Effector CD8-positive, alpha-beta T cell (primary cell): ENCODE measurements at regions not wholly inside any gene's neighbourhood (a gene's known extent, or its start where the extent isn't known, plus 50 kb on each side); places are given as distances from the start of the nearest gene placed in this dataset.

Source experiments
- DNase-seq: peaks from one replicate; lab custom pipeline; 2025; lab: John Stamatoyannopoulos, UW

DNA sequence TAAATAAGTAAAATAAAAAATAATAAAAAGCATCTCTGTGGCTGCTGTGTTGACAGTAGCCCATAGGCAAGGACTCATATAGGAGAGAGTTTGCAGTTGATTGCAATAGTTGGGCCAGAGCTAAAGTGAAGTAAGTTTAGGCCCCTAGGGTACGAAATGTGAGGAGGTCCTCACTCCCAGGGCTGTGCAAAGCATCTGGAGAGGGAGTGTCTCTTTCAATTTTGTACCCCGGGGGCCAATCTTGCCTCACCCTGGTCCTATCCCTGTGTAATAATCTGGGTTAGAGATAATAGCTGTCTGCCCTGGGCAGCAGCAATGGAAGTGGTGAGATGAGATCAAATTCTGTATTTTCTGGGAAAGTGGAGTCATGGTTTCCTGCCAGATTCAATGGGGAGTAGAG is 365.7 kb downstream of the GATA3 start:
- no peak for DNase-seq

DNA sequence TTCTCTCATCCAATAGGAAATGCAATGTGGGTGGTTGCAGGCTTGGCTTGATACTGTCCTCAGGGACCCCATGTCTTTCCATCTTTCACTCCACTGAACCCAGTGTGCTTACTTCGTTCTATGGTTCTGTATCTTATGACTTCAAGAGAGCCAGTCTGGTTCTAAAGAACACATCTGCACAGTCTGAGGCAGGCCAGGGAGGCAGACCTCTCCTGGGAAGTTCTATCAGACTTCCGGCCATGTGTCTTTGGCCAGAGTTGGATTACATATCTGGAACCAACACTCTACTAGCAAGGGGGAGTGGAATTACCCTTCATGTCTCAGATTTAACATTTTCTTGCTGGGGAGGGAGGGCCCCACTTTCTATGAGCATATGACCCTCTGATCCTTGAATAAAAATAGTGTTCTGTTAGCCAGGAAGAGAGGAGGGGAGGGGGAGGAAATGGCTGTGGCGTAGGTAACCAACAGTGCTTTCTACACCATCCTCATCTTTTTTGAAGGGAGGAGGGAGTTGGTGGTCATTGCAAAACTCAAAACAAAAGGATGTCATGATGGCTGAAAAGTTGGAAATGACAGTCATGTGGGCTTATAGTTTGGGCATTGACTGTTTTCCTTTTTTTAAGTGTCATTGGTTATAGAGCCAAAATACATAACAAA is 370.2 kb downstream of the GATA3 start:
- DNase-seq, result no peak

DNA sequence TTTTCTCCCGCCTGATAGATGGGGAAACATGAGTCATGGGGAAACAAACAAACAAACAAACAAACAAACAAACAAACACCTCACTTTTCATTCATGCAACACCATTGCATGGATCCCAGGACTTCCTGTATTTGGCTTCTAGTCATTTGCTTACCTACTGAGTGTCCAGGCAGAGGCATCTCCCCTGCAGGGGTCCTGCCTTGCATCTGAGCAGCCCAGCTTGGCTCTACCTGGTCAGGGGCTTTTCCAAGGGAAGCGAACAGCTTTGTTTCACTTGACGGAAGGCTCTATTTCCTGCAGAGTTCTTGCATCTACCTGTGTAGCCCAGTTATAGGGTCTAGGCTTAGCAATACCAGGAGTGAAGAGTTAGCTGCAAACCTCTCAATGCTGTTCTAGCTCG is 374.2 kb downstream of the GATA3 start:
- no peak for DNase-seq

DNA sequence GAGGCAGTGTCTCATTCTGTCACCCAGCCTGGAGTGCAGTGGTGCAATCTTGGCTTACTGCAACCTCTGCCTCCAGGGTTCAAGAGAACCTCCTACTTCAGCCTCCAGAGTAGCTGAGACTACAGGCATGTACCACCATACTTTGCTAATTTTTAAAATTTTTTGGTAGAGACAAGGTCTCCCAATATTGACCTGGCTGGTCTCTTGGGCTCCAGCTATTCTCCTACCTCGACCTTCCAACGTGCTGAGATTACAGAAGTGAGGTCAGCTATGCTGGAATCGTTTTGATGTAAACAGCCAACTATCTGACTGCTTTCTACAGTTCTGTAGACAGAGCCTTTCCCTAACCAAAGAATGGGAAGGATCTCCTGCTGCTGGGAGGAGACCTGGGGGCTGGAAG is 375.8 kb downstream of the GATA3 start:
- no peak for DNase-seq

DNA sequence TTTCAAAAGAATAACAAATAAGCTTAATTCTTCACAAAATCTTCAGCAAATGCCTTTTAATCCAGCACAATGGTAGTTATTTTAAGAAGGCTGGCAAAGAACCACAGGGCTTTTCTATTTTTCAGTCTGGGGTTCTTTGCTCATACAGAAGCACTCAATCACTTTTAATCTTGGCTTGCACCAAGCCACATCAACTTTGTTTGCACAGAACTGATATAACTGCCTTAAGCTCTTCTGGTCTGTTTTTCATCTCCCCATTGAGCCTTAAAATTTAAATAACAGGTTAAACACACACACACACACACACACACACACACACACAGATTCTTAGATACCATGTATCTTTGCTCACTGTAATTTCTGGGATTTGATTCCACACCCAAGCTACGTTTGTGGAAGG is 377.0 kb downstream of the GATA3 start:
- DNase-seq, result no peak

DNA sequence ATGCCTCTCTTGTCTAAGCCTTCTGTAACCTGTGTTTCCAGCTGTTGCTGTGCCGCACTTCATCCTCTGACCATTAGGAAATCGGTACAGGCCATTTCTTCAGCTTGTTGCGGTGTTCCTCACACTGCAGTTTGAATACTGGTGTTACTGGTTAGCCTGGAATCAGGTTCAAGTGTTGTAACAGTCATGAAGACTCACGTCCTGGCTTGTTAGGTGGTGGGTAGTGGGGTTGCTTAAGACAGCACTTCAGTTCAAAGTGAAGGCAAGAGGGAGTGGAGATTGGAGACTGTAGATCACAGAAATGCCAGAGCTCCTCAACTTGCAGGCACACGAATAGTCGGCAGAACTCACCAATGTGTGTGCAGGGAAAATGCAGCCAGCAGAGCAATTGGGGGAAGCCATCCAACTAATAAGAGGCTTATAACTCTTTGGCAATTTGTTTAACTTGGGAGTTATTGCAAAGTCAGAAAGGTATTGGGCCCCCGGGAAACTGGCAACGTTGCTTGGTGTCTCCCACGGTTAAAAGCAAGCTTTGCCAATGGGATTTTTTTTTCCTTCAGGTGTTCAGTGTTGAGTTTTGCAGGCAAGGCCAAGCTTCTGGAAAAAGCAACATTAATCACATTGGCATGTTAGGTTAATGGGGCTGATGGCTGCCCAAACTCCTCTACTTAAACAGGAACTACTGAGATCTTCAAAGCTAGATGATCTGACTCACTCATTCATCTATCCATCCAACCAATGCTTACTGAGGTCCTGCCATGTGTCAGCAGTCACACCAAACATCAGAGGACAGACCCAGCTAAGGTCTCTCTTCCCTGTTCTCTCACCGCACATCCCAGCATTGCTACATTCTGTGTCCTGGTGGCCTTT is 380.9 kb downstream of the GATA3 start:
- DNase-seq, result no peak

DNA sequence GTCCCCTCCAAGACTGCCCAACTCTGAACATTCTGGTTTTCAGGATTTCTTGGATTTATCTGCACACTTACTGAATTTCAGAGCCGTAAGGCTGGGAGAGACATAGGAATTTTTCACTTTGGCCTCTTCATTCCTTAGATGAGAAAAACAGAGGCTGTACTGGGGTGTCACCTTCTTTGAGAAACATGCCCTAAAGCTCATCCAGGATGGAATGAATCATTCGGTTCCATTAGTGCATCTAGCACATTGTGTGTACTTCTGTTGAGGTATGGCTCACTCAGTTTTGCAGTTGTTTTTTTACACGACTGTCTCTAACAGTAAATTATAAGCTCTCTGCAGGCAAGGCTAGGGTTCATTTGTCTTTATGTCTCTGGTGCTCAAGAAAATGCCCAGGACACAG is 383.4 kb downstream of the GATA3 start:
- DNase-seq, result no peak

DNA sequence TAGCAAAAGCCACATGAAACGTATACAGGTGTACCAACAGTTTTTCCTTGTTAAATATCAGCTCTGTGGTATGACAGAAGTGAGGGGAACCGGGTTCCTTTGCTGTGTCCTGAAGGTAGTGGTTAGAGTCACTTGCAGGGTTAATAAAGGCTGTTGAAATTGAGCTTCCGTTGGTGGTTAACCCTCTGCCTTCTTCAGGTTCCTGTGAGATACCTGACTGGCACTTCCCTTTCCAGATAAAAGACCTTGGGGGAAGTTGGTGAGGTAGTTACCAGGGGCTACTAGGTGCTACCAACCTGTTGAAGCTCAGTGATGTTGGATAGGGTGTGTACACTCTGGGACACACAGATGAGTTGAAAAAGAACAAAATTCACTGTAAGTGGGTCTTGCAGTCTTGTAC is 384.1 kb downstream of the GATA3 start:
- no peak for DNase-seq

DNA sequence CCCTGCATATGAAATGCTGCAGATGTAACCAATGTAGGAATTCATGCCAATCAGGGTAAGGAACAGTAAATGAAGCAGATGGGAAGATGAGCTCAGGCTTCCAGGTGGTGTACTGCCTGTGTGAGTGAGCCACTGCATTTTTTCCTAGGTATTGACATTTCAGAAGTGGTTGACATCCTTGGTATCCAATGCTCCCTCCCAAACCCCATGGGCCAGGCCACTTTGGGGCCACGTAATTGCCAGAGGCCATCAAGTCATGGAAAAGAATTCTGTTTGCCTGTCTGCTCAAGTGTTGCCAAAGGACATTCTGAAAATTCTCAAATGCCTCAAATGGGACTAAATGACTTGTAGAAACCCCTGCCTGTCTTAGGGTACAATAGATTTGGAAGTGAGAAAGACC is 384.6 kb downstream of the GATA3 start:
- no peak for DNase-seq

DNA sequence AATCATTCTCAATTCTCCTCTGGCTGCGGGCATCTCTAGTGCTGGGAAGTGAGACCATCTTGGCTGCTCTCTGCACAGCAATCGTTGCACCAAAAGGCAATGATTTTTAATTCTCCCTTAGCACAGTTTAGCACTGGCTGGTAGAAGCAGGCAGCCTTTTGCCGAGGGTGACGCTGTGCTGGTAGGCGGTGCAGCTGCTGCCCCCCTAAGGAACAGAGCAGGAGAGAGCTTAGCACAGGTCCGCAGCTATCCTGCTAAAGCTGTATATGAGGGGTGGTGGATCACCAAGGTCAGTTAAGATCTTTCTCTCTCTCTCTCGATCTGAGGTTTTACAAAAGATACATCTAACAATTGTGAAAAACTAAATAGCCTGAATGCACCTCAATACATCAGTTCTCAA is 390.1 kb downstream of the GATA3 start:
- peak; percentile 11 for DNase-seq

DNA sequence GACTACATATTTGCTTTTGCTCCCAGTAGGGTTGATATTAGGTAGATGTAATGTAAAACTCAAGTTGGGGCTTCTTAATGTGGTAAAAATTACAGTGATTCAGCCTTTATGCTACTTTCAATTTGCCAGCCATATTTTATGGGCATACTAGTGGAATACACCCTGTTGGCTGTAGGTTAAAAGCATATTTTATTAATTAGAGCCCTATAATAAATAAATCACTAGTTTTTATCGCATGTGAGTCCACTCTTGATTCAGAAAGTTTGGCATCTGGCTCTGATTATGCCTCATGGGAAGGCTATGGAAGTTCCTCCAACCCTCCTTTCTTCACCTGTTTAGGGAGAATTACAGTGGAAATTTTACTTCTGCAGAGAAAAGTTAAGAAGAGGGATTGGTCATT is 390.9 kb downstream of the GATA3 start:
- DNase-seq, result no peak

DNA sequence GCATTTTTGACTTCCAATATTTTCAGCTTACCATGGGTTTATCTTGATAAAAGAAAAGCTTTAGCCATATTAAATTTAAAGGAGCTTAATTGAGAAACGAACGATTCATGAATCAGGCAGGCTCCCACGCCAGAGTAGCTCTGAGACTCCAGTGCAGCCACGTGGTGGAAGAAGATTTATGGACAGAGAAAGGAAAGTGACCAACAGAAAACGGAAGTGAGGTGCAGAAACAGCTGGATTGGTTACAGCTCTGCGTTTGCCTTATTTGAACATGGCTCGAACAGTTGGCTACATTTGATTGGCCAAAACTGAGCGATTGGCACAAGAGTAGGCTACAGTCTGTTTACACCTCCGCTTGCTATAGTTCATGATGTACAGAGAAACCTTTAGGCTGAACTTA is 395.4 kb downstream of the GATA3 start:
- DNase-seq, result no peak

DNA sequence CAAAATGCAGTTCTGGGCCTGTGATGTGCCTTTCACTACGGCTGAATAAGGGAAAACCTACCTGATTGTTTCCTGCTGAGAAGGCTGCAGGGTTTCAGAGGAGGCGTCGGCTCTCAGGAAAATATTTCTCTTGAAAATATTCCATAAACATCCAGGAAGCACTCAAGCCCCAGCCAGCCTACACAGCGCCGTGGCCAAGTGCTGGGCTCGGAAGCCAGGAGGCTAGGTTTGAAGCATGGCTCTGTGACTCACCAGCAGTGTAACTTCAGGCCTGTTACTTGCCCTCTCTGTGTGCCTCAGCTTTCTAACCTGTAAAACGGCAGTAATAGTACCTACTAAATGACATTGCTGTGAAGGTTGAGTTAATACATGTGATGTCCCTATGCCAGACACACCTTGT is 399.1 kb downstream of the GATA3 start:
- DNase-seq, result no peak

DNA sequence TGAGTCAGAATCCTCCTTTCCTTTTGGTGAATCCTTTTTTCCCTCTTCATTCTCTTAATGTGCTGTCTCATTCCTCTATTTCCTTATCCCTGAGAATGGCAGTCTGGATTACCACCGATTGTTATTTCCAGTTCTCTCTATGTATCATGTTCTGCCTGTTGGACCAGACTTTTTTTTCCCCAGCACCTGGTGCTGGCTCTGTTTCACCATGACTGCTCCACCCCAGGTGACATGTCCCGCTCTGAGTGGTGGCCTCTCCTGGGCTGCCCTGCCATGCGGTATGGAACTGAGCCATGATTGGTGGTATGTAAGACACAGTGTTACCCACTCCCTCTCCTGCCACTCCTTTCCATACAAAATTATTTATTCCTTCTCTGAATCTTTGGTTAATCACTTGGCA is 399.9 kb downstream of the GATA3 start:
- no peak for DNase-seq

DNA sequence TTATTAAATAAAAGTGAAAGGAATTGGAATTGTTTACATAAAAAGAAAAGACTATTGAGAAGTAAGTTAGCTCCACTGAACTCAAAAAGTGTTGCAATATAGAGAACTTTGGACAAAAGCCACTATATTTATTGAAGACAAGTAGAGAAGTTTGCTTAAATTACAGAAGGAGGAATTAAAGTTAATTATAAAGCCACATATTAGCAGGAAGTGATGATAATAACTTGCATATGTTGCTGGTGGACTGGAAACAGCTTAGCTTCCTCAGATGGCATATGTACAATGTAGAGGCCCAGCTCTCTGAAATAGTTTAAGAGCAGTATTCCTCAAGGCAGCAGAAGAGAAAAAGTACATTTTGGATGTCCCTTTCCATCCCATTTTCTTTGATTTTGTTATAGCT is 400.7 kb downstream of the GATA3 start:
- no peak for DNase-seq

DNA sequence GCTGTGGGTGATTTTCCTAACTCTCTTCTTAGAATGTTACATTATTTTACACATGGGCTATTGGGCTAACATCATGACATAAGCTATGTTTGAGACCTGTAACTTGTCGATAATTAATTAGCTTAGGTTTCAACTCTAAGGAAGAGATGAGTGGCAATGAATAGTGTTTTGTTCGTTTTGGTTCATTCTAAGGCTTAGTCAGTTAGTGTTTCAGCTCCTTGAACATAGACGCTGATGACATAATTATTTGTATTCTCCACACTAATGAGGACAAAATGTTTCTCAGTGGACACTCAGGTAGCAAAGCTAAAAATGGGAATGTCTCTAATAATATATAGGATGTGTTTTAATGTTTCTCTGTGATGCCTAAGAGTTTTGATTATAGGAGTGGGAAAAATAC is 401.9 kb downstream of the GATA3 start:
- DNase-seq, result no peak

DNA sequence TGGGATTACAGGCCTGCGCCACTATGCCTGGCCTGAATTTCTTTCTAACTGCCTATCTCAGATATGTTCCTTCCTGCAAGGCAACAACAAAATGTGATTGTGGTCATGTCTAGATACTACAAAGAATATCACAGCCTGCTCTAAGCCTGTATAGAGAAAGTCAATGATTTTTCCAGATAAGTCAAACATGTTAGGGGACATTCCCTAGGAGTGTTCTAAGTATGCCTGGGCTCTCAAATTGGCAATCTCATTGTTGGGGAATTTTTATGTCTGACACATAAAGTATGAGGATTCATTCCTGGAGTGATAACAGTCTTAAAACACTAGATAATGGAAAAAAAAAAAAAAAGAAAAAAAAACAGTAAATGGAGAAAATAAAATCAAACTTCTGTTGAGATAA is 406.1 kb downstream of the GATA3 start:
- DNase-seq, result no peak

DNA sequence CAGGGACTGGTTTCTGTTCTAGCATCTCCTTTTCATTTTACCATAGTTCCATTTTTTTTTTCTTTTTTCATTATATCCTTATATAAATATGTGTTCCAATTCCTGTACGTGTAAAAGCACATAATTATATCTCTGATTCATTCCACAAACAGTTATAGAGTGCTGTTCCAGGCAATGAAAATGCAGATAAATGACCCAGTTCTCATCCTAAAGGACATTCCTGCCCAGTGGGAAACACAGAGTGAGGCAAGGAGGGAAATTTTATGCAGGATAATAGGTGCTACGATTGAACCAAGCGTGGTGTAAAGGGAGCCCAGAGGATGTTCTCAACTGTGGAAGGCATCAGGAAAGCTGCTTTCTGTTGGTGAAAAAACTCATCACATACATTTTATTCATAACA is 408.1 kb downstream of the GATA3 start:
- DNase-seq, result no peak

DNA sequence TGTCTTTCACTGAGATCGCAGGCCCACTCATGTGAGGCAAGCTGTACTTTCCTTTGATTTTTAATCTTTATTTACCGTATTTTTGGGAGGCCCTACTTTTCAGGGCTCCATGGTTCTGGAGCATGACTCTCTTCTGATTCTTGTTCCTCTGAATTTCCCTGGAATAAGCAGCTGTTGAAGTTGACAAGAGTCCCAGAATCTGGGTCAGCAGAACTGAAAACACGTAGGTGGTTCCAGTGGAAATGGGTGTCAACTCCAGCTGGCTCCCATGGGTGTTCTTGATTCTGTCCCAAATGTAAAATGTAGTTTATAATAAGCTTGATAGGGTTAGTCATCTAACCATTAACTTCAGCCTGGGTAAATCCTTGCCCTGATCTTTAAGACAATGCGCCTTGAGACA is 409.4 kb downstream of the GATA3 start:
- DNase-seq, result no peak

DNA sequence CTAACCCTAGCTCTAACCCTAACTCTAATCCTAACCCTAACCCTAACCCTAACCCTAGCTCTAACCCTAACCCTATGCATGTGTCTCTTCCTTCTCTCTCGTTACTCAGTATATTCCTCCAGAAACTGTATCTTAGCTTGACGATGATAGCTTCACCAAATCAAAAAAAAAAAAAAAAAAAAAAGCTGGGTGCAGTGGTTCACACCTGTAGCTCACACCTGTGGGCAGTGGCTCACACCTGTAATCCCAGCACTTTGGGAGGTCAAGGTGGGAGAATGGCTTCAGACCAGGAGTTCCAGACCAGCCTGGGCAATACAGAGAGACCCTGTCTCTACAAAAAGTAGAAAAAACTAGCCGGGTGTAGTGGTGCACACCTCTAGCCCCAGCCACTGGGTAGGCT is 414.0 kb downstream of the GATA3 start:
- no peak for DNase-seq

DNA sequence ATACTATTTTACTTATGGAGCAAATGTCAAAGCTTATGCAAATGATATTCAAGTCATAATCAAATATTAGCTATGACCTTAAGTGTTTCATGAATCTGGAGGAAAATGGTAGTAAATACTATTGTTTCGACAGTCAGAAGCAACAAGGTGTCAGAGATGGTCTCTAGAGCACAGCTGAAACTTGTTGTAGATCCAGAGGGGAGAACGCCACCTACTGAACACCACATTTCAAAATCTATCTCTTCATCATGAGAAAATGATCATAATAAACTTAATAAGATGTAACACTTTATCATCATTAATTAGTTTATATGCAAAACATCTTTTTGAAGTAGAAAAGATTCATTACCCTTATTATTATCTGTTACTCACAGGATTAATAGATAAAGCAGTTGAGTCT is 418.7 kb downstream of the GATA3 start:
- DNase-seq, result no peak

DNA sequence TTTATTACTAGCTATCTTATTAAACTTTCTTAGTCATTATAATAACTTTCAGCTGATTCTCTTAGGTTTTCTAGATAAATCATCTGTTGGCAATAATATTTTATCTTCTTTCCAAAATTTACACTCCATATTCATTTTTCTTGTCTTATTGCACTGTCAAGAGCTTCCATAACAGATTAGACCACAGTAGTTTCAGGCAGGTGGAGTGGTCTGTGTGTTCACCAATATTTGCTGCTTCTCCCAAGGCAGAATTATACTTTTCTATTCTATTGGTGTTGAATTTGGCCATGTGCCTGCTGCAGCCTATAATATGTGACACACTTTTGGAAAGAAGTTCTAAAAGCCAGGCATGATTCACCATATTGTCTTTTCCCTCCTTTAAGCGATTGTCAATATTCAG is 422.8 kb downstream of the GATA3 start:
- no peak for DNase-seq

DNA sequence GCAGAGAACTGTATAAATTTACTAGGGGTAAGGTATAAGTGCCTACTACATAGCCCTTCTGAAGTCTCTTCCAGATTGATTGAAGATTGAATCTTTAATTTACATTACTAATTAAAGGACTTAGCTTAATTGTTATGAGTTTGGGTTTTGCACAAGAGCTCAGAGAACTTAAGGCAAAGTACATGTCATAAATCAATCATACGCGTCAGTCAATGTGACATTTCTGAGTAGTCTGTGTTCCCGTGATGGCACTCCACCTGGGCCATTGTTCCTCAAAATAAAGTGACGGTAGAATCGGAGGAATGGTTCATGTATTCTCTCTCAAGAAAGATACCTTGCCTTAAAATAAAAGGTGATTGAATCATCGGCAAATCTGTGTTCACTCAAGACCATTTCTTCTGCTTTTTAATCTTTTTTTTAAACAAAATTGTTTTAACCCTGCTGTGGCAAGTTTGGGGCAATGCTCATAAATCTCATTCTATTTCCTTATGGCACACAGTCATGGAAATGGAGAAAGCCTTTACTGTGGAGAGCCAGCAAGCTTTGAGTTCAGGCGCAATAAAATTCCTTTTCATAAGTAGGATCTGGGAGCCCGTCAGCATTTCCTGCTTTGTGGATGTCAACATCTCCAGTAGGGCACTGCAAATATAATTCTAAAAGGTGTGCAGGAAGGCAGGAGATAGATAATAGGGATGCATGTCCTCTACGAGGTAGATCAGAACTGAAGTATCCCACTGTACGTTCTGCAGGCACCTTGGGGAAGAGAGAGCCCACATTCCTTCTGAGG is 427.4 kb downstream of the GATA3 start:
- DNase-seq, result no peak
